IMR-90 (cell line): ENCODE measurements at regions not wholly inside any gene's neighbourhood (a gene's known extent, or its start where the extent isn't known, plus 50 kb on each side); places are given as distances from the start of the nearest gene placed in this dataset.

Experiments
- ATAC-seq: fragments of 200-7000 bp; cut with Tn5 transposase; 2 replicates; pipeline ENCODE4 v1.9.1; 2020; ENCODE audit warnings: low read depth, mild to moderate bottlenecking, moderate library complexity
- BruUV-seq: library from RNA; stranded (reverse); fragments of 400-500 nt; replicated peaks from 2 replicates; lab custom pipeline; 2021; lab: Mats Ljungman, UMichigan
- CTCF ChIA-PET: fragments of 300-600 bp; formaldehyde crosslinking; extraction: SDS; loops from one replicate; lab custom pipeline; 2021; ENCODE audit warnings: antibody characterized with exemption; lab: Yijun Ruan, JAX
- POLR2A ChIA-PET: fragments of 300-600 bp; sonication (Branson Sonifier 250); formaldehyde crosslinking; loops from one replicate; lab custom pipeline; 2022; ENCODE audit warnings: antibody characterized with exemption; ENCODE audit not compliant: unreplicated experiment; lab: Charles Lee
- DNase-seq: peaks from one replicate; pipeline ENCODE4 v3.0.0; 2013
- H2AFZ ChIP-seq: replicated peaks from 2 replicates; pipeline ENCODE3; 2013; ENCODE audit warnings: low read length, mild to moderate bottlenecking; ENCODE audit not compliant: poor library complexity
- H2AK5ac ChIP-seq: 2 replicates; pipeline ENCODE4 v1.6.1; 2013; ENCODE audit warnings: low read depth, low read length, inconsistent platforms
- H2AK9ac ChIP-seq: replicated peaks from 2 replicates; pipeline ENCODE3; 2013; ENCODE audit warnings: mild to moderate bottlenecking, low read depth, low read length, moderate library complexity; ENCODE audit not compliant: poor library complexity
- H2BK120ac ChIP-seq: 2 replicates; pipeline ENCODE4 v1.6.1; 2013; ENCODE audit warnings: low read depth, low read length, inconsistent platforms
- H2BK15ac ChIP-seq: 3 replicates; pipeline ENCODE4 v1.6.1; 2013; ENCODE audit warnings: low read depth, low read length, inconsistent platforms
- H2BK20ac ChIP-seq: 2 replicates; pipeline ENCODE4 v1.6.1; 2013; ENCODE audit warnings: low read depth, mild to moderate bottlenecking, inconsistent platforms, low read length, moderate library complexity
- H2BK5ac ChIP-seq: 2 replicates; pipeline ENCODE4 v1.6.1; 2013; ENCODE audit warnings: mild to moderate bottlenecking, low read depth, low read length, inconsistent platforms; ENCODE audit not compliant: poor library complexity, severe bottlenecking
- H3K14ac ChIP-seq: replicated peaks from 2 replicates; pipeline ENCODE4 v1.6.1; 2013; ENCODE audit warnings: low read depth, low read length, inconsistent platforms
- H3K18ac ChIP-seq: 2 replicates; pipeline ENCODE4 v1.6.1; 2013; ENCODE audit warnings: low read depth, low read length, control low read depth
- H3K23ac ChIP-seq: 2 replicates; pipeline ENCODE4 v1.6.1; 2013; ENCODE audit warnings: low read depth, low read length, inconsistent platforms
- H3K27ac ChIP-seq: 2 replicates; pipeline ENCODE4 v1.5.1; 2013; ENCODE audit warnings: mild to moderate bottlenecking, control low read depth, low read length; ENCODE audit not compliant: insufficient read depth
- H3K27me3 ChIP-seq: 2 replicates; pipeline ENCODE4 v1.6.1; 2013; ENCODE audit warnings: low read length; ENCODE audit not compliant: control insufficient read depth, insufficient read depth
- H3K36me3 ChIP-seq: 2 replicates; pipeline ENCODE4 v1.6.1; 2013; ENCODE audit warnings: low read length, mixed read lengths; ENCODE audit not compliant: control insufficient read depth, insufficient read depth
- H3K4ac ChIP-seq: 2 replicates; pipeline ENCODE4 v1.6.1; 2013; ENCODE audit warnings: low read depth, low read length, inconsistent platforms
- H3K4me1 ChIP-seq: 2 replicates; pipeline ENCODE4 v1.6.1; 2013; ENCODE audit warnings: low read length, mixed read lengths; ENCODE audit not compliant: control insufficient read depth, insufficient read depth
- H3K4me2 ChIP-seq: 2 replicates; pipeline ENCODE4 v1.6.1; 2013; ENCODE audit warnings: low read depth, mild to moderate bottlenecking, control low read depth, low read length, moderate library complexity
- H3K4me3 ChIP-seq: 2 replicates; pipeline ENCODE4 v1.5.1; 2013; ENCODE audit warnings: low read depth, mild to moderate bottlenecking, control low read depth, low read length, moderate library complexity; ENCODE audit not compliant: insufficient read depth
- H3K56ac ChIP-seq: 2 replicates; pipeline ENCODE4 v1.6.1; 2013; ENCODE audit warnings: low read length, inconsistent platforms; ENCODE audit not compliant: insufficient read depth; ENCODE audit errors: extremely low read depth
- H3K79me1 ChIP-seq, 2 experiments: 2 replicates each; pipeline ENCODE4 v1.6.1; 2013; ENCODE audit warnings: low read length in 2 of 2, inconsistent platforms in 1 of 2, low read depth in 1 of 2
- H3K9ac ChIP-seq: 2 replicates; pipeline ENCODE4 v1.6.1; 2013; ENCODE audit warnings: low read depth, low read length, control low read depth
- H3K9me1 ChIP-seq: 2 replicates; pipeline ENCODE4 v1.6.1; 2013; ENCODE audit warnings: low read length, inconsistent platforms; ENCODE audit not compliant: insufficient read depth
- H3K9me3 ChIP-seq: 2 replicates; pipeline ENCODE4 v1.6.1; 2013; ENCODE audit warnings: low read length; ENCODE audit not compliant: control insufficient read depth, insufficient read depth
- H4K20me1 ChIP-seq: 2 replicates; pipeline ENCODE4 v1.6.1; 2013; ENCODE audit warnings: low read length, inconsistent platforms; ENCODE audit not compliant: insufficient read depth
- H4K5ac ChIP-seq: 2 replicates; pipeline ENCODE4 v1.6.1; 2013; ENCODE audit warnings: mild to moderate bottlenecking, low read depth, low read length, control low read depth
- H4K8ac ChIP-seq, 2 experiments: 2 replicates each; pipeline ENCODE4 v1.6.1; 2013; ENCODE audit warnings: low read depth in 2 of 2, low read length in 2 of 2, control low read depth in 1 of 2, inconsistent platforms in 1 of 2
- H4K91ac ChIP-seq: 2 replicates; pipeline ENCODE4 v1.6.1; 2013; ENCODE audit warnings: low read depth, low read length, inconsistent platforms; ENCODE audit not compliant: insufficient read depth
- BHLHE40 ChIP-seq: fragments of 150-350 bp; IDR thresholded peaks from 2 replicates; pipeline ENCODE4 v1.6.1; 2016; ENCODE audit warnings: mild to moderate bottlenecking, low read depth, low read length
- CHD1 ChIP-seq: IDR thresholded peaks from 2 replicates; pipeline ENCODE4 v1.6.1; 2012; ENCODE audit warnings: low read depth, low read length, improper control_type of control experiment
- ELK1 ChIP-seq: fragments of 150-350 bp; IDR thresholded peaks from 2 replicates; pipeline ENCODE4 v1.6.1; 2016; ENCODE audit warnings: low read depth, mild to moderate bottlenecking, low read length, moderate library complexity, borderline replicate concordance
- FOS ChIP-seq: fragments of 150-350 bp; IDR thresholded peaks from 2 replicates; pipeline ENCODE4 v1.6.1; 2016; ENCODE audit warnings: low read depth, low read length
- MAFK ChIP-seq: IDR thresholded peaks from 2 replicates; pipeline ENCODE4 v1.6.1; 2012; ENCODE audit warnings: low read depth, low read length, improper control_type of control experiment
- MXI1 ChIP-seq: IDR thresholded peaks from 2 replicates; pipeline ENCODE4 v1.6.1; 2012; ENCODE audit warnings: low read depth, mild to moderate bottlenecking, low read length, moderate library complexity, borderline replicate concordance
- POLR2A ChIP-seq: IDR thresholded peaks from 2 replicates; pipeline ENCODE4 v1.6.1; 2012; ENCODE audit warnings: mild to moderate bottlenecking, low read depth, low read length
- RFX5 ChIP-seq: IDR thresholded peaks from 2 replicates; pipeline ENCODE4 v1.8.0; 2012; ENCODE audit warnings: low read depth, mild to moderate bottlenecking, low read length, moderate library complexity
- USF2 ChIP-seq: fragments of 150-350 bp; IDR thresholded peaks from 2 replicates; pipeline ENCODE4 v1.6.1; 2017; ENCODE audit warnings: mild to moderate bottlenecking, antibody characterized with exemption, low read length, low read depth
- WGBS, 2 experiments: methylation state at CpG; one replicate each; pipeline versions ENCODE4 v1.1.5 to v1.1.7; 2013; ENCODE audit warnings: missing lambda C conversion rate in 2 of 2; ENCODE audit not compliant: insufficient read length in 1 of 2; ENCODE audit errors: extremely low coverage in 2 of 2; 5-methylcytosine and 5-hydroxymethylcytosine counted together
- dilution Hi-C: fragments of 300-500 bp; cut with HindIII; formaldehyde crosslinking; loops from one replicate; pipeline ENCODE4 v1.14.3; 2018; ENCODE audit warnings: low sequenced_read_pairs; ENCODE audit not compliant: unreplicated experiment
- in situ Hi-C: fragments of 300-500 bp; cut with MboI; formaldehyde crosslinking; loops from 3 replicates; pipeline ENCODE4 v1.14.3; 2019; ENCODE audit warnings: low sequenced_read_pairs, inconsistent platforms, mixed read lengths
- intact Hi-C: fragments of 100-400 bp; cut with micrococcal nuclease; formaldehyde crosslinking; loops from 2 replicates; pipeline ENCODE4 v1.10.0; 2022

- Histone ChIP-seq H2AFZ (no peak overlapping the region), H4K20me1 (no peaks in the 10 kb centered on the region), H3K9ac (no peak overlapping the region), H2AK9ac (no peak overlapping the region), H3K56ac (no peak overlapping the region), H2BK120ac (no peak overlapping the region), H4K8ac (no peak overlapping the region), H3K4me1 (peaks cover 13% of the 10 kb centered on the region), H3K23ac (no peak overlapping the region), H3K14ac (no peak overlapping the region), H3K4me2 (no peak overlapping the region), H3K36me3 (no peaks in the 10 kb centered on the region), H3K9me1 (peaks cover 9% of the 10 kb centered on the region; the same call in 1 of the 2 replicates), H3K9me3 (no peaks in the 10 kb centered on the region), H3K79me1 (no peaks in the 10 kb centered on the region), H3K27me3 (no peaks in the 10 kb centered on the region), H2BK20ac (no peak overlapping the region), H3K4ac (no peak overlapping the region), H2BK5ac (no peak overlapping the region), H3K18ac (no peak overlapping the region), H3K4me3 (no peak overlapping the region), H2AK5ac (no peak overlapping the region), H3K27ac (no peak overlapping the region), H4K91ac (no peak overlapping the region), H2BK15ac (no peak overlapping the region), H4K5ac (no peak overlapping the region)
- in situ Hi-C loops, result no loop called here
- dilution Hi-C loops, result no loop called here
- DNase-seq, result no peak
- TF ChIP-seq MXI1 (no peak), BHLHE40 (no peak), CHD1 (no peak), USF2 (no peak), POLR2A (no peak), FOS (no peak), MAFK (no peak), RFX5 (no peak), ELK1 (no peak)
- POLR2A ChIA-PET, result no interaction called here
- WGBS, 2 experiments, result no CpG with 5 or more reads among the region's 8 CpGs
- CTCF ChIA-PET, result interaction anchor here (0.5 to 1.4 kb wide), 2 partner anchors 29 to 470 kb away, joined by 4 to 5 read pairs; no protein-coding TSS in a partner anchor
- intact Hi-C loops, result loop anchor here (10.0 kb wide), 1 partner anchor 352 kb away; the partner anchor contains the start of gene RREB1
- no TSS peak for BruUV-seq
- no peak for ATAC-seq
Observed at GRCh38 chr6:6753301-6753700, 164.8 kb downstream of the LY86 start.
